ENCODE measurements at regions not wholly inside any gene's neighbourhood (a gene's known extent, or its start where the extent isn't known, plus 50 kb on each side); places are given as distances from the start of the nearest gene placed in this dataset.
"Not testable (repeated sequence)": the region's sequence is repeated elsewhere in the genome, so short reads cannot be mapped to it uniquely, and the experiment has no call there.

- DNase-seq = no peak
Observed at GRCh38 chr1:187551061-187551460, 722.3 kb downstream of the PLA2G4A start.

GRCh38 chr1:187563191-187563590, 734.4 kb downstream of the PLA2G4A start:
- no peak for DNase-seq

- DNase-seq = no peak
Observed at GRCh38 chr1:187566354-187566753, 737.6 kb downstream of the PLA2G4A start.

- no peak for DNase-seq
Observed at GRCh38 chr1:187568067-187568466, 739.3 kb downstream of the PLA2G4A start.

- DNase-seq = no peak
Observed at GRCh38 chr1:187570166-187570565, 741.4 kb downstream of the PLA2G4A start.

GRCh38 chr1:187577610-187578009, 748.9 kb downstream of the PLA2G4A start:
- DNase-seq = no peak

GRCh38 chr1:187588917-187589316, 760.2 kb downstream of the PLA2G4A start:
- no peak for DNase-seq

- DNase-seq = no peak
Observed at GRCh38 chr1:187605736-187606135, 777.0 kb downstream of the PLA2G4A start.

GRCh38 chr1:187615853-187616735, 787.3 kb downstream of the PLA2G4A start:
- not testable (repeated sequence) for DNase-seq

GRCh38 chr1:187616830-187617229, 788.1 kb downstream of the PLA2G4A start:
- not testable (repeated sequence) for DNase-seq

GRCh38 chr1:187617776-187618175, 789.0 kb downstream of the PLA2G4A start:
- DNase-seq = no peak

GRCh38 chr1:187619175-187619574, 790.4 kb downstream of the PLA2G4A start:
- no peak for DNase-seq

GRCh38 chr1:187621951-187622350, 793.2 kb downstream of the PLA2G4A start:
- no peak for DNase-seq

GRCh38 chr1:187622545-187622944, 793.8 kb downstream of the PLA2G4A start:
- no peak for DNase-seq

- DNase-seq = no peak
Observed at GRCh38 chr1:187624812-187625545, 796.2 kb downstream of the PLA2G4A start.

GRCh38 chr1:187626056-187626455, 797.3 kb downstream of the PLA2G4A start:
- no peak for DNase-seq

GRCh38 chr1:187627516-187627915, 798.8 kb downstream of the PLA2G4A start:
- no peak for DNase-seq

GRCh38 chr1:187629075-187629474, 800.3 kb downstream of the PLA2G4A start:
- DNase-seq = no peak

GRCh38 chr1:187630653-187631380, 802.1 kb downstream of the PLA2G4A start:
- no peak for DNase-seq

GRCh38 chr1:187631381-187631675, 802.6 kb downstream of the PLA2G4A start:
- DNase-seq = no peak

GRCh38 chr1:187631984-187632383, 803.2 kb downstream of the PLA2G4A start:
- no peak for DNase-seq

- no peak for DNase-seq
Observed at GRCh38 chr1:187634940-187635339, 806.2 kb downstream of the PLA2G4A start.

GRCh38 chr1:187638733-187639434, 810.1 kb downstream of the PLA2G4A start:
- no peak for DNase-seq

All from dermis blood vessel endothelial cell (primary cell).